ENCODE measurements at regions not wholly inside any gene's neighbourhood (a gene's known extent, or its start where the extent isn't known, plus 50 kb on each side); places are given as distances from the start of the nearest gene placed in this dataset.
"Not testable (repeated sequence)": the region's sequence is repeated elsewhere in the genome, so short reads cannot be mapped to it uniquely, and the experiment has no call there.

GRCh38 chr4:69424722-69425121 is 71.0 kb downstream of the UGT2B4 start:
- not testable (repeated sequence) for BruUV-seq (replicated peaks); ATAC-seq (ENCODE audit: low read depth)

More at GRCh38 chr4:69424722-69425121, 71.0 kb downstream of the UGT2B4 start:
- H2BK5ac ChIP-seq (ENCODE audit: low read depth, low read length, poor library complexity, severe bottlenecking); dilution Hi-C loops (cut with HindIII; ENCODE audit: low sequenced_read_pairs, unreplicated experiment); H4K20me1 ChIP-seq (ENCODE audit: insufficient read depth, low read length); POLR2A ChIA-PET (ENCODE audit: unreplicated experiment); H3K36me3 ChIP-seq (ENCODE audit: control insufficient read depth, insufficient read depth, low read length); H3K4me1 ChIP-seq (ENCODE audit: control insufficient read depth, insufficient read depth, low read length); H3K14ac ChIP-seq (replicated peaks; ENCODE audit: low read depth, low read length); H3K4me3 ChIP-seq (ENCODE audit: insufficient read depth, low read depth, low read length); H2AK5ac ChIP-seq (ENCODE audit: low read depth, low read length); intact Hi-C loops (cut with micrococcal nuclease); CTCF ChIA-PET; H2AK9ac ChIP-seq (replicated peaks; ENCODE audit: low read depth, low read length, poor library complexity); H3K9ac ChIP-seq (ENCODE audit: low read depth, low read length); H4K8ac ChIP-seq (ENCODE audit: low read depth in 2 of 2, low read length in 2 of 2); H3K4me2 ChIP-seq (ENCODE audit: low read depth, low read length); H2AFZ ChIP-seq (replicated peaks; ENCODE audit: low read length, poor library complexity); in situ Hi-C loops (cut with MboI; ENCODE audit: low sequenced_read_pairs); H3K56ac ChIP-seq (ENCODE audit: extremely low read depth, insufficient read depth, low read length); H4K91ac ChIP-seq (ENCODE audit: insufficient read depth, low read depth, low read length); H3K27ac ChIP-seq (ENCODE audit: insufficient read depth, low read length); H3K27me3 ChIP-seq (ENCODE audit: control insufficient read depth, insufficient read depth, low read length); H4K5ac ChIP-seq (ENCODE audit: low read depth, low read length); H3K79me1 ChIP-seq (ENCODE audit: low read depth in 1 of 2, low read length in 2 of 2); H2BK20ac ChIP-seq (ENCODE audit: low read depth, low read length); H3K4ac ChIP-seq (ENCODE audit: low read depth, low read length); H3K9me3 ChIP-seq (ENCODE audit: control insufficient read depth, insufficient read depth, low read length); H2BK15ac ChIP-seq (ENCODE audit: low read depth, low read length); H3K9me1 ChIP-seq (ENCODE audit: insufficient read depth, low read length); DNase-seq; H3K18ac ChIP-seq (ENCODE audit: low read depth, low read length); H3K23ac ChIP-seq (ENCODE audit: low read depth, low read length); H2BK120ac ChIP-seq (ENCODE audit: low read depth, low read length): not testable (repeated sequence)
- no CpG with 5 or more reads among the region's 9 CpGs for WGBS, 2 experiments (ENCODE audit: extremely low coverage in 2 of 2, insufficient read length in 1 of 2)

Data from IMR-90 (cell line).